ENCODE measurements at regions not wholly inside any gene's neighbourhood (a gene's known extent, or its start where the extent isn't known, plus 50 kb on each side); places are given as distances from the start of the nearest gene placed in this dataset.

GRCh38 chr4:103359900-103360299, 161.8 kb upstream of the CENPE start:
- Histone ChIP-seq H3K27ac (ENCODE audit: control insufficient read depth, insufficient read depth) (no peak overlapping the region), H3K36me3 (ENCODE audit: control insufficient read depth in 2 of 2, insufficient read depth in 2 of 2, low read length in 1 of 2) (no peaks in the 10 kb centered on the region), H3K4me2 (ENCODE audit: control insufficient read depth, insufficient read depth) (no peak overlapping the region), H3K4me3 (no peak overlapping the region), H2AFZ (ENCODE audit: control insufficient read depth, low read depth, low read length) (no peak overlapping the region), H3K9me3 (replicated peaks; ENCODE audit: control insufficient read depth, insufficient read depth, low read length) (no peaks in the 10 kb centered on the region; the same call in 2 of the 3 replicates), H3K4me1 (ENCODE audit: control insufficient read depth, insufficient read depth, low read length) (no peaks in the 10 kb centered on the region), H3K9ac (ENCODE audit: control insufficient read depth, insufficient read depth, low read length) (no peak overlapping the region), H4K20me1 (ENCODE audit: control insufficient read depth, insufficient read depth) (no peaks in the 10 kb centered on the region), H3K27me3 (replicated peaks in 1 of 2; ENCODE audit: control insufficient read depth in 2 of 2, insufficient read depth in 2 of 2, low read length in 1 of 2) (no peaks in the 10 kb centered on the region), H3K79me2 (ENCODE audit: control insufficient read depth, insufficient read depth, low read length) (no peaks in the 10 kb centered on the region)
- intact Hi-C loops (cut with micrococcal nuclease; ENCODE audit: unreplicated experiment) (no loop called here), in situ Hi-C loops (cut with MboI) (no loop called here)
- ChIA-PET POLR2A (no interaction called here), CTCF (no interaction called here), SMC1A (ENCODE audit: uncharacterized antibody, unreplicated experiment) (no interaction called here), RAD21 (ENCODE audit: unreplicated experiment) (no interaction called here)
- no peak for ATAC-seq
- DNase-seq (ENCODE audit: low read depth, low spot score), result no peak
- WGBS (ENCODE audit: insufficient coverage, insufficient replicate concordance, low lambda C conversion rate, missing lambda C conversion rate), result 4% methylated on average over 2 of the region's 2 CpGs
- FAIRE-seq, result no peak
- no peak for TF ChIP-seq PBX3 (IDR thresholded peaks at IDR 0.05; ENCODE audit: insufficient replicate concordance, low read depth, low read length)
- no peak for TF ChIP-seq ZNF274 (IDR thresholded peaks at IDR 0.05; ENCODE audit: insufficient read depth, insufficient read length)
- TF ChIP-seq SRF (IDR thresholded peaks at IDR 0.05; ENCODE audit: low read depth in 2 of 2, low read length in 2 of 2), result no peak
- no TSS peak for BruUV-seq (replicated peaks)

- TF ChIP-seq SREBF1 (IDR thresholded peaks at IDR 0.05; ENCODE audit: low read length), result no peak
- TF ChIP-seq NFYB (IDR thresholded peaks at IDR 0.05; ENCODE audit: insufficient read depth, low read depth, low read length), result no peak
- no peak for TF ChIP-seq CEBPB (IDR thresholded peaks at IDR 0.05; ENCODE audit: borderline replicate concordance in 1 of 2, low read depth in 2 of 2, low read length in 2 of 2)
- in situ Hi-C loops (cut with MboI), result no loop called here
Measured at GRCh38 chr4:103354006-103354405, 155.9 kb upstream of the CENPE start.

More at GRCh38 chr4:103354006-103354405, 155.9 kb upstream of the CENPE start:
- intact Hi-C loops (cut with micrococcal nuclease; ENCODE audit: unreplicated experiment), result no loop called here
- SMC1A ChIA-PET (ENCODE audit: uncharacterized antibody, unreplicated experiment), result no interaction called here
- no peak for ATAC-seq
- DNase-seq (ENCODE audit: low read depth, low spot score), result no peak
- H3K36me3 ChIP-seq (ENCODE audit: control insufficient read depth in 2 of 2, insufficient read depth in 2 of 2, low read length in 1 of 2), result no peaks in the 10 kb centered on the region
- RAD21 ChIA-PET (ENCODE audit: unreplicated experiment), result no interaction called here
- no peak overlapping the region for H3K9ac ChIP-seq (ENCODE audit: control insufficient read depth, insufficient read depth, low read length)
- no peaks in the 10 kb centered on the region for H3K79me2 ChIP-seq (ENCODE audit: control insufficient read depth, insufficient read depth, low read length)
- H3K27me3 ChIP-seq (replicated peaks in 1 of 2; ENCODE audit: control insufficient read depth in 2 of 2, insufficient read depth in 2 of 2, low read length in 1 of 2), result no peaks in the 10 kb centered on the region
- H3K4me3 ChIP-seq, result no peak overlapping the region
- 45% methylated on average over 2 of the region's 2 CpGs for WGBS (ENCODE audit: insufficient coverage, insufficient replicate concordance, low lambda C conversion rate, missing lambda C conversion rate)
- no peak overlapping the region for H2AFZ ChIP-seq (ENCODE audit: control insufficient read depth, low read depth, low read length)
- no peaks in the 10 kb centered on the region for H3K9me3 ChIP-seq (replicated peaks; ENCODE audit: control insufficient read depth, insufficient read depth, low read length)
- no peaks in the 10 kb centered on the region for H4K20me1 ChIP-seq (ENCODE audit: control insufficient read depth, insufficient read depth)
- no peak for FAIRE-seq
- H3K4me1 ChIP-seq (ENCODE audit: control insufficient read depth, insufficient read depth, low read length), result no peaks in the 10 kb centered on the region
- no TSS peak for BruUV-seq (replicated peaks)
- CTCF ChIA-PET, result interaction anchor here (1.0 to 1.2 kb wide), 2 partner anchors 18 to 218 kb away, joined by 3 read pairs; no protein-coding TSS in a partner anchor
- POLR2A ChIA-PET, result no interaction called here
- H3K27ac ChIP-seq (ENCODE audit: control insufficient read depth, insufficient read depth), result no peak overlapping the region
- H3K4me2 ChIP-seq (ENCODE audit: control insufficient read depth, insufficient read depth), result no peak overlapping the region

All from GM12878 (cell line).